ENCODE measurements at regions not wholly inside any gene's neighbourhood (a gene's known extent, or its start where the extent isn't known, plus 50 kb on each side); places are given as distances from the start of the nearest gene placed in this dataset.

DNA sequence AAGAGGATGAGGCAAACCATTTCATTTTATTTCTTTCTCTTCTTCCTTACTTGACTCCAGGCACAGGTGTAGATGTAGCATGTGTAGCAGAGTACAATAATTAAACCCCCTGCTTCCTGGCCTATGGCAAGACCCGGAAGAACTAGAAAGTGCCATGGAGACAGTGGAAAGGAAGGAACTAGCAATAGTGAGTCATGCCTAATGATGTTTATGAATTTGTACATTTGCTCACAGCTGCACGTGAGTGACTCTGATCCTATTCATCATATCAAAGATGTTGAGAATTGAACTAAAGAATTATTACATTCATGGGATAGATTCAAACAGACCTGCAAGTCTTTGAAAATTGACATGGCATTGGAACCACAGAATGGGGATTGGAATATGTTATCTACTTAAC, 2233.9 kb upstream of the TENM3 start:
- Histone ChIP-seq H4K20me1 (ENCODE audit: insufficient read depth, low read depth, low read length) (no peaks in the 10 kb centered on the region), H3K9me2 (replicated peaks; ENCODE audit: insufficient read depth, low read length) (no peaks in the 10 kb centered on the region), H3K27me3 (ENCODE audit: low read length) (no peaks in the 10 kb centered on the region), H3K9ac (ENCODE audit: low read length) (no peak overlapping the region), H3K79me2 (ENCODE audit: low read length) (no peaks in the 10 kb centered on the region), H3K4me3 (ENCODE audit: low read length) (no peak overlapping the region), H3K27ac (ENCODE audit: low read length) (no peak overlapping the region), H2AFZ (ENCODE audit: low read length) (no peak overlapping the region), H3K36me3 (ENCODE audit: insufficient read depth, low read length) (no peaks in the 10 kb centered on the region), H3K9me3 (ENCODE audit: low read length) (no peaks in the 10 kb centered on the region), H3K4me1 (ENCODE audit: low read length) (no peaks in the 10 kb centered on the region), H3K4me2 (ENCODE audit: low read depth, low read length, poor library complexity, severe bottlenecking) (no peak overlapping the region)
- no peak for DNase-seq

DNA sequence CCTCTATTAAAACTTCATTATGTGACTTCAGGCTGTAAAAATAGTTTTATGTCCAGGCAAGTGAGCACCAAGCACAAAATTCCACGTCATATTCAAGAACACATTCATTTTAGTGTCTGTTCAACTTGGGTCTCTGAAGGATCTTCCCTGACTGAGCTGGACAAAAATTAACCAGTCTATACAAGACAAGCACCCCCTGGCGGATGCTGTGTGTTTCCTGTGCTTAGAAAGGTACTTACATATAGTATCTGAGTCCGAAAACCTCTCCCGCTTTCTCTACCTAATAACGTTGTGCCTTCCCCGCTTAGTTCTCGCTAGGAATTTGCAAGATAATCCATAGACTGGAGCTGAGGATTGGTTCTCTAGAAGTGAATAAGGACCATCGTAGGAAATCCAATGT, 2214.5 kb upstream of the TENM3 start:
- H3K27ac ChIP-seq (ENCODE audit: low read length) = no peak overlapping the region
- no peaks in the 10 kb centered on the region for H3K79me2 ChIP-seq (ENCODE audit: low read length)
- no peak overlapping the region for H2AFZ ChIP-seq (ENCODE audit: low read length)
- H3K9me2 ChIP-seq (replicated peaks; ENCODE audit: insufficient read depth, low read length) = no peaks in the 10 kb centered on the region
- no peak overlapping the region for H3K4me3 ChIP-seq (ENCODE audit: low read length)
- H3K27me3 ChIP-seq (ENCODE audit: low read length) = no peaks in the 10 kb centered on the region
- no peaks in the 10 kb centered on the region for H4K20me1 ChIP-seq (ENCODE audit: insufficient read depth, low read depth, low read length)
- H3K36me3 ChIP-seq (ENCODE audit: insufficient read depth, low read length) = no peaks in the 10 kb centered on the region
- DNase-seq = peak; percentile 56
- H3K9ac ChIP-seq (ENCODE audit: low read length) = no peak overlapping the region
- H3K4me2 ChIP-seq (ENCODE audit: low read depth, low read length, poor library complexity, severe bottlenecking) = no peak overlapping the region
- H3K9me3 ChIP-seq (ENCODE audit: low read length) = no peaks in the 10 kb centered on the region
- H3K4me1 ChIP-seq (ENCODE audit: low read length) = no peaks in the 10 kb centered on the region

- Histone ChIP-seq H3K79me2 (ENCODE audit: low read length) (no peaks in the 10 kb centered on the region), H3K9ac (ENCODE audit: low read length) (no peak overlapping the region), H3K4me3 (ENCODE audit: low read length) (no peak overlapping the region), H3K4me2 (ENCODE audit: low read depth, low read length, poor library complexity, severe bottlenecking) (no peak overlapping the region), H2AFZ (ENCODE audit: low read length) (no peak overlapping the region), H3K9me2 (replicated peaks; ENCODE audit: insufficient read depth, low read length) (no peaks in the 10 kb centered on the region), H3K36me3 (ENCODE audit: insufficient read depth, low read length) (no peaks in the 10 kb centered on the region), H3K9me3 (ENCODE audit: low read length) (no peaks in the 10 kb centered on the region), H3K27me3 (ENCODE audit: low read length) (no peaks in the 10 kb centered on the region), H3K4me1 (ENCODE audit: low read length) (no peaks in the 10 kb centered on the region), H3K27ac (ENCODE audit: low read length) (no peak overlapping the region), H4K20me1 (ENCODE audit: insufficient read depth, low read depth, low read length) (no peaks in the 10 kb centered on the region)
- DNase-seq = no peak
Observed at GRCh38 chr4:180031330-180031729, 2211.9 kb upstream of the TENM3 start.

DNA sequence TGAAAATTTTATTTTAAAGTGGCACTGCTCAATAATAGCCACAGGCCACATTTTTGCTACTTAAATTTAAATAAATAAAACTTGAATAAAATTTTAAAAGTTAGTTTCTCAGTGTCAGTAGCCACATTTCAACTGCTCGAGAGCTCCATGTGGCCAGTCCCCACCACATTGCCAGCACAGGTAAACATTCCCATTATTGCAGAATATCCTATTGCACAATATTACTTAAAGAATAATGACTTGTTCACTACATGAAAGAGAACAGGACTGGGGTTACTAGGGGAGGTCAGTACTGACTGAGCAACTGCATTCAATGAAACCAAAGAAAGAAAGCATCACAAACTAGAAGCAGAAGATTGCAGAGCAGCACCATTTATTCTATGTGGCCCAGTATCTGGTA, 2201.6 kb upstream of the TENM3 start:
- no peaks in the 10 kb centered on the region for H3K79me2 ChIP-seq (ENCODE audit: low read length)
- DNase-seq = no peak
- H2AFZ ChIP-seq (ENCODE audit: low read length) = no peak overlapping the region
- no peak overlapping the region for H3K4me2 ChIP-seq (ENCODE audit: low read depth, low read length, poor library complexity, severe bottlenecking)
- H3K27me3 ChIP-seq (ENCODE audit: low read length) = no peaks in the 10 kb centered on the region
- H3K9me2 ChIP-seq (replicated peaks; ENCODE audit: insufficient read depth, low read length) = no peaks in the 10 kb centered on the region
- no peaks in the 10 kb centered on the region for H3K36me3 ChIP-seq (ENCODE audit: insufficient read depth, low read length)
- H3K27ac ChIP-seq (ENCODE audit: low read length) = no peak overlapping the region
- H4K20me1 ChIP-seq (ENCODE audit: insufficient read depth, low read depth, low read length) = no peaks in the 10 kb centered on the region
- no peak overlapping the region for H3K9ac ChIP-seq (ENCODE audit: low read length)
- no peaks in the 10 kb centered on the region for H3K4me1 ChIP-seq (ENCODE audit: low read length)
- H3K9me3 ChIP-seq (ENCODE audit: low read length) = no peaks in the 10 kb centered on the region
- no peak overlapping the region for H3K4me3 ChIP-seq (ENCODE audit: low read length)

GRCh38 chr4:180052629-180053028, 2190.6 kb upstream of the TENM3 start:
- Histone ChIP-seq H3K36me3 (ENCODE audit: insufficient read depth, low read length) (no peaks in the 10 kb centered on the region), H3K9me2 (replicated peaks; ENCODE audit: insufficient read depth, low read length) (no peaks in the 10 kb centered on the region), H3K27me3 (ENCODE audit: low read length) (no peaks in the 10 kb centered on the region), H3K9ac (ENCODE audit: low read length) (no peak overlapping the region), H3K79me2 (ENCODE audit: low read length) (no peaks in the 10 kb centered on the region), H3K4me2 (ENCODE audit: low read depth, low read length, poor library complexity, severe bottlenecking) (no peak overlapping the region), H3K4me1 (ENCODE audit: low read length) (no peaks in the 10 kb centered on the region), H3K4me3 (ENCODE audit: low read length) (no peak overlapping the region), H3K9me3 (ENCODE audit: low read length) (no peaks in the 10 kb centered on the region), H2AFZ (ENCODE audit: low read length) (no peak overlapping the region), H3K27ac (ENCODE audit: low read length) (no peak overlapping the region), H4K20me1 (ENCODE audit: insufficient read depth, low read depth, low read length) (no peaks in the 10 kb centered on the region)
- no peak for DNase-seq

DNA sequence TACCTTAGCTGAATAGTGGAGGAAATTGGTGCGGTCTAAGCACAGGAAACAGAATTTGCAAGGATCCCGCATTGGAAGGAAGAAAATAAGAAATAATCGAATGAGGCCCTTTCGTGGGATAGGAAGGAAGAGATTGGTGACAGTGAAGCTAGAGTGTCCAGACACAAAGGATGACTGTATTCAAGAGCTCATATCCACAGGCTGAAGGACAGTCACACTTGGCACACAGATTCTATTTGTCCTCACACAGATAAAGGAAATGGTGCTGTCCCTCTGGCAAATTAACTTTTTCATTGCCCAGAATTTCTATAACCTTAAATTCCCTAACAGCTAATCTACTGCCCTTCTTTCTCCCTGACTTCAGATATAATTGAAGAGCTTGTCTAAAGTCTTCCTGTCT, 2188.9 kb upstream of the TENM3 start:
- Histone ChIP-seq H3K79me2 (ENCODE audit: low read length) (no peaks in the 10 kb centered on the region), H3K27me3 (ENCODE audit: low read length) (no peaks in the 10 kb centered on the region), H3K9me3 (ENCODE audit: low read length) (no peaks in the 10 kb centered on the region), H3K27ac (ENCODE audit: low read length) (no peak overlapping the region), H3K36me3 (ENCODE audit: insufficient read depth, low read length) (no peaks in the 10 kb centered on the region), H4K20me1 (ENCODE audit: insufficient read depth, low read depth, low read length) (no peaks in the 10 kb centered on the region), H3K4me3 (ENCODE audit: low read length) (no peak overlapping the region), H2AFZ (ENCODE audit: low read length) (no peak overlapping the region), H3K9me2 (replicated peaks; ENCODE audit: insufficient read depth, low read length) (no peaks in the 10 kb centered on the region), H3K4me2 (ENCODE audit: low read depth, low read length, poor library complexity, severe bottlenecking) (no peak overlapping the region), H3K9ac (ENCODE audit: low read length) (no peak overlapping the region), H3K4me1 (ENCODE audit: low read length) (no peaks in the 10 kb centered on the region)
- no peak for DNase-seq

DNA sequence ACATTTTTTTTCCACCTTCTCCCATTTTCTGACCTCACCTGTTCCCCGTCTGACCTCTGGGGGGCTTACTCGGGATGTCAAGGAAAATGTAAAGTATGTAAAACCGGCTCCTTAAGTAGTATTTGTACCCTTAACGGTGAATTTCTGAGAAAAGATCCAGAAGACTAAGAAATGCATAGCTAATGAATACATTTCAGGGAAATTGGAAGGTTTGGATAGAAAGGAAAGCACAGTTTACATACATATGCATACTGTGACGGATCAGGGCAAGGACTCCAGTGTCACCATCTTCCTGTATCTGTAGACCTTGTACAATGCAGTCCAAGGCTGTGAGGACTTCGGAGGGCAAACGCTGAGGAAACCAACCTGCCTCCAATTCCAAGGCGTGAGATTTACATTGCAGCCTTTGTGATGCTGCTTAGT, 2185.9 kb upstream of the TENM3 start:
- H3K27ac ChIP-seq (ENCODE audit: low read length) = no peak overlapping the region
- no peaks in the 10 kb centered on the region for H3K36me3 ChIP-seq (ENCODE audit: insufficient read depth, low read length)
- no peak overlapping the region for H3K4me2 ChIP-seq (ENCODE audit: low read depth, low read length, poor library complexity, severe bottlenecking)
- H4K20me1 ChIP-seq (ENCODE audit: insufficient read depth, low read depth, low read length) = no peaks in the 10 kb centered on the region
- no peaks in the 10 kb centered on the region for H3K79me2 ChIP-seq (ENCODE audit: low read length)
- H3K4me3 ChIP-seq (ENCODE audit: low read length) = no peak overlapping the region
- no peaks in the 10 kb centered on the region for H3K4me1 ChIP-seq (ENCODE audit: low read length)
- DNase-seq = no peak
- H3K9me2 ChIP-seq (replicated peaks; ENCODE audit: insufficient read depth, low read length) = no peaks in the 10 kb centered on the region
- H3K9me3 ChIP-seq (ENCODE audit: low read length) = no peaks in the 10 kb centered on the region
- no peaks in the 10 kb centered on the region for H3K27me3 ChIP-seq (ENCODE audit: low read length)
- no peak overlapping the region for H2AFZ ChIP-seq (ENCODE audit: low read length)
- H3K9ac ChIP-seq (ENCODE audit: low read length) = no peak overlapping the region

GRCh38 chr4:180057891-180058671, 2185.1 kb upstream of the TENM3 start:
- no peak overlapping the region for H3K4me3 ChIP-seq (ENCODE audit: low read length)
- no peak overlapping the region for H2AFZ ChIP-seq (ENCODE audit: low read length)

More at GRCh38 chr4:180057891-180058671, 2185.1 kb upstream of the TENM3 start:
- DNase-seq = no peak
- Histone ChIP-seq H3K4me2 (ENCODE audit: low read depth, low read length, poor library complexity, severe bottlenecking) (no peak overlapping the region), H3K36me3 (ENCODE audit: insufficient read depth, low read length) (no peaks in the 10 kb centered on the region), H3K9me2 (replicated peaks; ENCODE audit: insufficient read depth, low read length) (no peaks in the 10 kb centered on the region), H3K9me3 (ENCODE audit: low read length) (no peaks in the 10 kb centered on the region), H3K9ac (ENCODE audit: low read length) (no peak overlapping the region), H4K20me1 (ENCODE audit: insufficient read depth, low read depth, low read length) (no peaks in the 10 kb centered on the region), H3K4me1 (ENCODE audit: low read length) (no peaks in the 10 kb centered on the region), H3K27me3 (ENCODE audit: low read length) (no peaks in the 10 kb centered on the region), H3K79me2 (ENCODE audit: low read length) (no peaks in the 10 kb centered on the region), H3K27ac (ENCODE audit: low read length) (no peak overlapping the region)
